AG04450 (cell line): ENCODE measurements at regions not wholly inside any gene's neighbourhood (a gene's known extent, or its start where the extent isn't known, plus 50 kb on each side); places are given as distances from the start of the nearest gene placed in this dataset.

Source experiments
- CTCF ChIA-PET: fragments of 300-600, 350-600 bp; formaldehyde crosslinking; extraction: SDS; loops from one replicate; lab custom pipeline; 2022; ENCODE audit warnings: antibody characterized with exemption, inconsistent platforms; lab: Charles Lee
- POLR2A ChIA-PET: fragments of 350-600 bp; formaldehyde crosslinking; extraction: SDS; loops from one replicate; lab custom pipeline; 2021; ENCODE audit warnings: antibody characterized with exemption, inconsistent platforms; lab: Yijun Ruan, JAX
- DNase-seq: peaks from one replicate; pipeline ENCODE4 v3.0.0-alpha.2; 2011; ENCODE audit warnings: low read depth, low spot score
- H3K27ac ChIP-seq: one replicate; pipeline ENCODE4 v1.5.1; 2012; ENCODE audit warnings: low read depth, low read length, control low read depth
- H3K27me3 ChIP-seq: one replicate; pipeline ENCODE4 v1.6.0; 2012; ENCODE audit warnings: low read length; ENCODE audit not compliant: control insufficient read depth, insufficient read depth
- H3K4me3 ChIP-seq: 2 replicates; pipeline ENCODE4 v1.5.1; 2011; ENCODE audit warnings: mild to moderate bottlenecking, low read depth, low read length, control low read depth
- H3K9me3 ChIP-seq: 2 replicates; pipeline ENCODE4 v1.5.1; 2012; ENCODE audit warnings: low read length; ENCODE audit not compliant: control insufficient read depth, insufficient read depth
- TF ChIP-seq, protein P1 (sequence below): IDR thresholded peaks from 2 replicates; pipeline ENCODE4 v1.5.1; 2011; ENCODE audit warnings: low read depth, low read length, control low read depth, inconsistent platforms

GRCh38 chr3:73752338-73752737 is 127.6 kb upstream of the PDZRN3 start:
- no peaks in the 10 kb centered on the region for H3K9me3 ChIP-seq
- ChIA-PET POLR2A (no interaction called here), CTCF (no interaction called here)
- DNase-seq: no peak
- TF ChIP-seq, protein P1, sequence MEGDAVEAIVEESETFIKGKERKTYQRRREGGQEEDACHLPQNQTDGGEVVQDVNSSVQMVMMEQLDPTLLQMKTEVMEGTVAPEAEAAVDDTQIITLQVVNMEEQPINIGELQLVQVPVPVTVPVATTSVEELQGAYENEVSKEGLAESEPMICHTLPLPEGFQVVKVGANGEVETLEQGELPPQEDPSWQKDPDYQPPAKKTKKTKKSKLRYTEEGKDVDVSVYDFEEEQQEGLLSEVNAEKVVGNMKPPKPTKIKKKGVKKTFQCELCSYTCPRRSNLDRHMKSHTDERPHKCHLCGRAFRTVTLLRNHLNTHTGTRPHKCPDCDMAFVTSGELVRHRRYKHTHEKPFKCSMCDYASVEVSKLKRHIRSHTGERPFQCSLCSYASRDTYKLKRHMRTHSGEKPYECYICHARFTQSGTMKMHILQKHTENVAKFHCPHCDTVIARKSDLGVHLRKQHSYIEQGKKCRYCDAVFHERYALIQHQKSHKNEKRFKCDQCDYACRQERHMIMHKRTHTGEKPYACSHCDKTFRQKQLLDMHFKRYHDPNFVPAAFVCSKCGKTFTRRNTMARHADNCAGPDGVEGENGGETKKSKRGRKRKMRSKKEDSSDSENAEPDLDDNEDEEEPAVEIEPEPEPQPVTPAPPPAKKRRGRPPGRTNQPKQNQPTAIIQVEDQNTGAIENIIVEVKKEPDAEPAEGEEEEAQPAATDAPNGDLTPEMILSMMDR: no peak
- H3K27me3 ChIP-seq: no peaks in the 10 kb centered on the region
- no peak overlapping the region for H3K27ac ChIP-seq
- H3K4me3 ChIP-seq: no peak overlapping the region

DNA sequence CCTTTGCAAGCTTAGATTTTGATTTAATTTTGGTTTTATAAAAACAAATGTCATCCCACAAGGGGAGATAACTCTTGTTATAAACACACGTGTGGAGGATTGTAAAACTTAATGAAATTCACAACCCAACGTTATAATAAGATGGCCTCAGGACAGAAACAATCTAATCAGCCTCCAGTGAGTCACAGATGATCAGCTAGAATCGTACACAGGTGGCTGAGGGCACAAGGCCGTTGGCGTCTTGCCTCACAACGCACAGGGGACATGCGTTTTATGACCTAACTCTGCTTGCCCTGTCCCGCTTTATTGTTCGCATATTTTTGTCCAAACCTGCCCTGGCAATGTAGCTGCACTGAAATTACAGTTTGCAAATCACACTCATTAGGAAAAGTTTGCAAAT is 121.9 kb upstream of the PDZRN3 start:
- H3K27ac ChIP-seq: no peak overlapping the region
- TF ChIP-seq, protein P1: no peak
- H3K9me3 ChIP-seq: no peaks in the 10 kb centered on the region
- no peak for DNase-seq
- ChIA-PET CTCF (interaction anchor here (1.5 kb wide), 1 partner anchor 19 kb away, joined by 4 read pairs; no protein-coding TSS in a partner anchor), POLR2A (interaction anchor here (0.6 kb wide), 1 partner anchor 105 kb away, joined by 3 read pairs; no protein-coding TSS in a partner anchor)
- H3K27me3 ChIP-seq: no peaks in the 10 kb centered on the region
- H3K4me3 ChIP-seq: no peak overlapping the region

DNA sequence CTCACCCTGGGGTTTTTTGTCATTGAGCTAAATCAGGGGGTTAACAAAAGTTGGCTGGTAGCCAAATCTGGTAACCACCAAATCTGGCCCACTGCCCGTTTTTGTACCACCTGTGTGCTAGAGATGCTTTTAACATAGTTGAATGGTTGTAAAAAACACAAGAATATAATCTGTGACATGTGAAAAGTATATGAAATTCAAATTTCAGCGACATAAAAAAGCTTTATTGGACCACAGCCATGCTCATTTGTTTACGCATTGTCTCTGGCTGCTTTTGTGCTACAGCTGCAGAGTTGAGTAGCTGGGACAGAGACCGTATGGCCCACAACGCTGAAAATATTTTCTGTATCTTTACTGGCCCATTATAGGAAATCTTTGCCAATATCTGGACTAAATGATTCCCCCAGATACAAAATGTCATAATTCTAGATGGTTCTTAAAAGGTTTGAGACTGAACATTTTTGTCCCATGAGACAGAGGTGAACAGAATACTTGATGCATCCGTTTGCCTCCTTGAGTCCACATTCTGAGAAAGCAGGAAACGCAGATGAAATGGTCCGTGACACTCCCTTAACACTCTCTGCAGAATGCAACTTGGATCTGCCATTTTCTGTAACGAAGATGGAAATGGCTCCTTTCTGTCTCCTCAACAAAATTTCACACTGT is 120.9 kb upstream of the PDZRN3 start:
- Histone ChIP-seq H3K27me3 (no peaks in the 10 kb centered on the region), H3K27ac (no peak overlapping the region), H3K4me3 (no peak overlapping the region), H3K9me3 (no peaks in the 10 kb centered on the region)
- CTCF ChIA-PET: no interaction called here
- TF ChIP-seq, protein P1: no peak
- POLR2A ChIA-PET: no interaction called here
- DNase-seq: no peak

DNA sequence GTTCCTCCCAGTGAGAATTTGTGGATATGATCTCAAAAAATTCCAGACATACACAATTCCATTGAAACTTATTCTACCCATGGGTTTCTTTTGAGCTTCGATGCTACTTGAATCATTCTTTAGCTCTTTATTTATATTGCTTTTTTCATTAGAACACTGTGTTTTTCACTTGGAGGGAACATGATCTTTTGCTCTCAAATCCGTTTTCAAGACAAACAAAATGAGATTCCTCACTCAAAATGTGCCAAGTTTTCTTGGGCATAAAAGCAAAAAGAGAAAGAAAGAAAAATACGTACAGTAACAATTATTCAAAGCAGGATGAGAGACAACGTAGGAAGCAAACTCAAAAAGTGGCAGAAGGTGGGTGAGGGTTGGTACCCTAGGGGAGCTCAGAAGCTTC is 118.8 kb upstream of the PDZRN3 start:
- H3K27ac ChIP-seq: no peak overlapping the region
- no peaks in the 10 kb centered on the region for H3K27me3 ChIP-seq
- no peak overlapping the region for H3K4me3 ChIP-seq
- H3K9me3 ChIP-seq: no peaks in the 10 kb centered on the region
- CTCF ChIA-PET: interaction anchor here (0.6 to 1.3 kb wide), 2 partner anchors 24 to 236 kb away, joined by 3 read pairs; no protein-coding TSS in a partner anchor
- no peak for DNase-seq
- POLR2A ChIA-PET: no interaction called here
- TF ChIP-seq, protein P1: no peak

GRCh38 chr3:73739791-73740453 is 115.2 kb upstream of the PDZRN3 start:
- ChIA-PET CTCF (interaction anchor here (1.0 kb wide), 1 partner anchor 11 kb away, joined by 3 read pairs; no protein-coding TSS in a partner anchor), POLR2A (interaction anchor here (0.6 to 0.9 kb wide), 6 partner anchors 10 to 180 kb away, joined by 3 to 4 read pairs (median 3); no protein-coding TSS in a partner anchor)
- no peak overlapping the region for H3K27ac ChIP-seq
- no peaks in the 10 kb centered on the region for H3K9me3 ChIP-seq
- peak; percentile 57 for DNase-seq
- no peak overlapping the region for H3K4me3 ChIP-seq
- TF ChIP-seq, protein P1: no peak
- H3K27me3 ChIP-seq: no peaks in the 10 kb centered on the region
